Parathyroid adenoma (tissue), 2 donors: ENCODE measurements at regions not wholly inside any gene's neighbourhood (a gene's known extent, or its start where the extent isn't known, plus 50 kb on each side); places are given as distances from the start of the nearest gene placed in this dataset.
A peak's percentile ranks its signal among the peaks of the same experiment; 100 is the strongest.
"Not testable (repeated sequence)": the region's sequence is repeated elsewhere in the genome, so short reads cannot be mapped to it uniquely, and the experiment has no call there.

Experiments
- H2AFZ ChIP-seq: fragments of 300-600 bp; sonication (generic); one replicate; pipeline ENCODE4 v1.7.0; 2017; ENCODE audit warnings: antibody characterized with exemption, mild to moderate bottlenecking
- H3K27ac ChIP-seq: fragments of 300-600 bp; sonication (generic); one replicate; pipeline ENCODE4 v1.7.0; 2017
- H3K27me3 ChIP-seq: fragments of 300-600 bp; sonication (generic); one replicate; pipeline ENCODE4 v1.7.0; 2017; ENCODE audit warnings: low read length; ENCODE audit not compliant: control insufficient read depth, insufficient read depth
- H3K36me3 ChIP-seq: fragments of 300-600 bp; sonication (generic); one replicate; pipeline ENCODE4 v1.7.0; 2017; ENCODE audit warnings: low read length; ENCODE audit not compliant: control insufficient read depth, insufficient read depth
- H3K4me1 ChIP-seq: fragments of 300-600 bp; sonication (generic); one replicate; pipeline ENCODE4 v1.7.0; 2017; ENCODE audit warnings: control low read depth
- H3K4me2 ChIP-seq: fragments of 300-600 bp; sonication (generic); one replicate; pipeline ENCODE4 v1.7.0; 2017; ENCODE audit warnings: low read length
- H3K4me3 ChIP-seq: fragments of 300-600 bp; sonication (generic); one replicate; pipeline ENCODE4 v1.7.0; 2017; ENCODE audit warnings: low read depth, low read length
- H3K79me2 ChIP-seq: fragments of 300-600 bp; sonication (generic); one replicate; pipeline ENCODE4 v1.7.0; 2017; ENCODE audit warnings: control low read depth
- H3K9ac ChIP-seq: fragments of 300-600 bp; sonication (generic); one replicate; pipeline ENCODE4 v1.7.0; 2017; ENCODE audit warnings: mild to moderate bottlenecking
- H3K9me3 ChIP-seq: fragments of 300-600 bp; sonication (generic); one replicate; pipeline ENCODE4 v1.7.0; 2017; ENCODE audit warnings: low read length; ENCODE audit not compliant: control insufficient read depth
- CTCF ChIP-seq: fragments of 300-600 bp; sonication (generic); IDR thresholded peaks from one replicate; pipeline ENCODE4 v1.7.0; 2017; ENCODE audit warnings: antibody characterized with exemption, mild to moderate bottlenecking
- donor health status: primary hyperparathyroidism.

- no peak overlapping the region for H3K4me3 ChIP-seq
- no peak overlapping the region for H3K4me2 ChIP-seq
- H3K9me3 ChIP-seq, result no peaks in the 10 kb centered on the region
- no peak overlapping the region for H3K27ac ChIP-seq
- no peak for TF ChIP-seq CTCF
- no peaks in the 10 kb centered on the region for H3K36me3 ChIP-seq
- no peaks in the 10 kb centered on the region for H3K79me2 ChIP-seq
- no peak overlapping the region for H2AFZ ChIP-seq
- H3K27me3 ChIP-seq, result no peaks in the 10 kb centered on the region
- H3K4me1 ChIP-seq, result no peaks in the 10 kb centered on the region
- no peak overlapping the region for H3K9ac ChIP-seq
These were observed 1514.1 kb upstream of the DEFB115 start for GRCh38 chr20:29743101-29743931.

- no peak overlapping the region for H2AFZ ChIP-seq
- no peak overlapping the region for H3K4me3 ChIP-seq
- no peaks in the 10 kb centered on the region for H3K4me1 ChIP-seq
- no peaks in the 10 kb centered on the region for H3K79me2 ChIP-seq
- no peak overlapping the region for H3K27ac ChIP-seq
- TF ChIP-seq CTCF, result no peak
- H3K9me3 ChIP-seq, result no peaks in the 10 kb centered on the region
- no peak overlapping the region for H3K4me2 ChIP-seq
- H3K36me3 ChIP-seq, result no peaks in the 10 kb centered on the region
- H3K9ac ChIP-seq, result no peak overlapping the region
- H3K27me3 ChIP-seq, result no peaks in the 10 kb centered on the region
These were observed 1513.4 kb upstream of the DEFB115 start for GRCh38 chr20:29744071-29744470.

GRCh38 chr20:29745534-29746245, 1511.8 kb upstream of the DEFB115 start:
- H3K36me3 ChIP-seq, H3K4me2 ChIP-seq, H3K27ac ChIP-seq, H3K79me2 ChIP-seq, H3K9ac ChIP-seq, H2AFZ ChIP-seq, H3K4me1 ChIP-seq, H3K27me3 ChIP-seq, H3K9me3 ChIP-seq, H3K4me3 ChIP-seq: not testable (repeated sequence)

GRCh38 chr20:29750268-29750899, 1507.1 kb upstream of the DEFB115 start:
- no peak overlapping the region for H2AFZ ChIP-seq
- H3K9me3 ChIP-seq, result no peaks in the 10 kb centered on the region
- H3K9ac ChIP-seq, result no peak overlapping the region
- TF ChIP-seq CTCF, result no peak
- no peak overlapping the region for H3K4me3 ChIP-seq
- H3K36me3 ChIP-seq, result no peaks in the 10 kb centered on the region
- no peak overlapping the region for H3K4me2 ChIP-seq
- no peaks in the 10 kb centered on the region for H3K4me1 ChIP-seq
- H3K79me2 ChIP-seq, result no peaks in the 10 kb centered on the region
- no peaks in the 10 kb centered on the region for H3K27me3 ChIP-seq
- H3K27ac ChIP-seq, result no peak overlapping the region

GRCh38 chr20:29752644-29753425, 1504.6 kb upstream of the DEFB115 start:
- H3K4me3 ChIP-seq, H3K27ac ChIP-seq, H3K9ac ChIP-seq: not testable (repeated sequence)

GRCh38 chr20:29753426-29753746, 1504.1 kb upstream of the DEFB115 start:
- H3K27ac ChIP-seq, H3K36me3 ChIP-seq, H3K9me3 ChIP-seq, H3K27me3 ChIP-seq, H3K4me1 ChIP-seq, H3K79me2 ChIP-seq, H3K9ac ChIP-seq, H3K4me3 ChIP-seq, H2AFZ ChIP-seq: not testable (repeated sequence)
- peak overlapping the region; percentile 22 for H3K4me2 ChIP-seq

More at GRCh38 chr20:29752644-29753425, 1504.6 kb upstream of the DEFB115 start:
- not testable (repeated sequence) for H3K27me3 ChIP-seq, H3K9me3 ChIP-seq, H3K79me2 ChIP-seq, H3K36me3 ChIP-seq, H3K4me1 ChIP-seq, H2AFZ ChIP-seq
- peak overlapping the region; percentile 22 for H3K4me2 ChIP-seq

- H3K9ac ChIP-seq, H3K27ac ChIP-seq, H3K4me2 ChIP-seq, H3K9me3 ChIP-seq, H2AFZ ChIP-seq, H3K27me3 ChIP-seq, H3K4me3 ChIP-seq, H3K36me3 ChIP-seq, H3K4me1 ChIP-seq, H3K79me2 ChIP-seq: not testable (repeated sequence)
These were observed 1503.6 kb upstream of the DEFB115 start for GRCh38 chr20:29753879-29754278.
